Hematopoietic multipotent progenitor cell treated with erythropoietin and hydrocortisone succinate and interleukin-3 and kit ligand, for 17 days (in vitro differentiated cells): ENCODE measurements at regions not wholly inside any gene's neighbourhood (a gene's known extent, or its start where the extent isn't known, plus 50 kb on each side); places are given as distances from the start of the nearest gene placed in this dataset.

Experiments
- DNase-seq: peaks from one replicate; pipeline ENCODE4 v3.0.0-alpha.2; 2015; ENCODE audit warnings: low spot score

DNA sequence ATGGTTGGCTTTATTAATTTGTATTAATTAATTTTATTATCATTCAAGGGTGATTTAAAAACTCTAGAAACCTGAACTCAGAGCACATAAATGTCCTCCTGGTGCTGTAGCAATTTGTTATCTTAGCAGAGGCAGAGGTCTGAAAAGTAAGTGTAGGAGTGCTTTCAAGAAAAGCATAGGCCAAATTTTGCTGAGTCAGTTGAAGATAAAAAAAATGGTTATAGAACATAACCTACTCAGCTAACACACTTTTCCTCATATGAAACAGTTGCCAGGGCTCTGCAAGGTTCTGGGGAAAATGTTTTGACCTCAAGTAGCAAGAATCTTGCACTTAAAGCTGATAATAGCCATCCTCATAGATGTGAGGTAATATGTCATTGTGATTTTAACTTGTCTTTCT lies 53.5 kb upstream of the CHODL start:
- DNase-seq, result no peak

GRCh38 chr21:18178509-18178908 lies 66.1 kb upstream of the CHODL start:
- no peak for DNase-seq

GRCh38 chr21:18174370-18174769 lies 70.3 kb upstream of the CHODL start:
- DNase-seq, result no peak

DNA sequence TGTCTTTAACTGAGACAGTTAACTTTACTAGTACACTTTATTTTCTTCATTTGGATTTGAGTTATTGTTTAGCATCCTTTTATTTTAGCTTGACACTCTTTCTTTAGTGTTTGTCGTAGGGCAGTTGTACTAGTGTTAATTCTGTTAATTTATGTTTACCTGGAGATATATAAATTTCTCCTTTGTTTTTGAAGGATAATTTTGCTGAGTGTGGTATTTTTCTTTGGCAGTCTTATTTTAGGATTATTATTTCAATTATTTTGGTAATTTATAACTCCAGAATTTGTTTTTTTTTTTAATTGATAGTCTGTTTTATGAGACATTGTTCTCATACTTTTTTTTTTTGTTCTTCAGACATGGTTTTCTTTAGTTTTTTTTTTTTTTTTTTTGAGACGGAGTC lies 73.8 kb upstream of the CHODL start:
- no peak for DNase-seq

DNA sequence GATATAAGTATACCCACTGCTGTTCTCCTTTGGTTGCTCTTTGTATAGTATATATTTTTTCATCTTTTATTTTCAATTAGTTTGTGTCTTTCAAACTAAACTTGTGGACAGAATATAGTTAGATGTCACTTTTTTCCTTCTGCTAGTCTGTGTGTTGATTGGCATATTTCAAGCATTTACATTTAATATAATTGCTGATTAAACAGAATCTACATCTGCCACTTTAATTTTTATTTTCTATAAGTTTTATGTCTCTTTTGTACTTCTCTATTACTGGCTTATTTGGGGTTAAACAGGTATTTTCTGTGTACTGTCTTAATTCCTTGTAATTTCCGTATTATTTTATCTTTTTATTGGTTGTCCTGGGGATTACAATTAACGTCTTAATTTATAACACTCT lies 74.4 kb upstream of the CHODL start:
- no peak for DNase-seq

DNA sequence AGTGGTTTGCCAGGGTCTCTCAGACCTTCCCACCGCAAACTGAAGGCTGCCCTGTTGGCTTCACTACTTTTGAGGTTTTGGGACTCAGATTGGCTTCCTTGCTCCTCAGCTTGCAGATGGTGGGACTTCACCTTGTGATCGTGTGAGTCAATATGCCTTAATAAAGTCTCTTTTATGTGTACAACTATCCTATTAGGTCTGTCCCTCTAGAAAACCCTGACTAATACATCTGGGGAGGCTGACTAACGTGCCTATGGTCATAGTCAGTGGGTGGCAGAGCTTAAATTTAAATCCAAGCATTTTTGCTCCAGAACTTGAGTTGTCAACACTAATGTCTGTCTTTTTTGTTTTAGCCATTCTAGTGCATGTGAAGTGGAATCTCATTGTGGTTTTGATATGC lies 76.5 kb upstream of the CHODL start:
- no peak for DNase-seq

- no peak for DNase-seq
These were observed 79.7 kb upstream of the CHODL start for GRCh38 chr21:18164933-18165332.

GRCh38 chr21:18164483-18164882 lies 80.2 kb upstream of the CHODL start:
- no peak for DNase-seq

DNA sequence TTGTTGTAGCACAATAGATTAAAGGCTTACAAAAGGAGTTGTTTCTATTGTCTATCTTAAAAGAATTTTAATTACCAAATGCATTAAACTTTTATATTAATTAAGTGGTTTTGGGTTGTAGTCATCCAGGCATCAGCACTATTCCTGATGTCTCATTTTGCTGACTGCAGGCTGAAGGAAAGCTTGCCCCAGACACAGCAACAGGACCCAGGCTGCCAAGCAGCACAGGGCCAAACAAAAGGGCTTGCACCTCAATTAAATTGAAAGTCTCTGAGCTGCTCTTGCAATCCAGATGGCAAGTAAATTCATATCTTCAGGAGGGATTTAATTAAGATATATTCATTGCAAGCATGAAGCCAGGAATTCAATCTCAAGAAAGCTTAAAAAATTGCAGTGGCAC lies 80.7 kb upstream of the CHODL start:
- no peak for DNase-seq

- DNase-seq, result no peak
These were observed 82.8 kb upstream of the CHODL start for GRCh38 chr21:18161841-18162240.

DNA sequence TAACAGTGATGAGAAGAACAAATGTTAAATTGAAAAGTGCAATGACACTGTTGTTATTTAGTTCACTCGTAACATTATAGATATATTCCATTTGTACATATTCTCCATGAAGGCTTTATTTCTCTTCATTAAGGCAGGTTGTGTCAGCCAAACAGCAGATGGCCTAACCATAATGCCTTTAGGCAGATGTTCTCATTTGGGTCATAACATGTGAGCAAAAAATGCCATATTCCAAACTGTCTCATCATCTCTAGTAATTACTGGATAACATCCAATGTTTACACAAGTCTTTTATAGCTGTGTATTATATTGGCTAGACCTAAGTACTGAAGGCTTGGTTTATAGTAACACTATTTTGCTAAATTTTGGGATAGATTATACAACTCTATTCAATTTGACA lies 87.2 kb upstream of the CHODL start:
- DNase-seq, result no peak

DNA sequence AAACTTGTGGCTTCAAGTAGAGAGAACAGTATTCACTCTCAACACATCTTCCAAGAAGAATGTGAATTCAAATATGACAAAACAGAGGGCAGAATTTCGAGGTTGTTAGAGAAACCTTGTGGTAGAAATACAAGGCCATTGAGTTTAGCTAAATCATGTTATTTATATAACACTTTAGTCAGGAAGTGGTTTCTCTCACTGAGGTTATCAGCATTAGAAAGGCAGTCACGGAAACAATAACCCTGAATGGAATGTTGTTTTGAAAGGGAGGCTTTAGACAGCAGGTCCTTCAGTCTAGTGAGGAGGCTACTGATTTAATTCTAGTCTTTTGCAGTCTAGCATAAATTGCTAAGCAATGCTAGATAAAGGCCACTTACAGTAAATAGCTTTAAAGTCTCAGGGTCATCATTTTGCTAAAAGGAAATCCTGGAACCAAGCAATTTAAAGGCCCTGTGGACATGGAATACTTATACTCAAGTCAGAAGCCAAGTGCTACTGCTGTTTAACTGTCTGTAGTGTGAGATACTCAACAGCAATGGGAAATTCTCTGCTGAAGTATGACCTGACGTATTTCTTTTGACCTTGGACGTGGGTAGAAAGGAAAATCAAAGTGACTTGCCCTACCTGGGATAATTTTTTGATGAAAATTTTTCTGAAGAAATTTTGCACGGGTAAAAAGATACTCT lies 89.0 kb upstream of the CHODL start:
- no peak for DNase-seq

DNA sequence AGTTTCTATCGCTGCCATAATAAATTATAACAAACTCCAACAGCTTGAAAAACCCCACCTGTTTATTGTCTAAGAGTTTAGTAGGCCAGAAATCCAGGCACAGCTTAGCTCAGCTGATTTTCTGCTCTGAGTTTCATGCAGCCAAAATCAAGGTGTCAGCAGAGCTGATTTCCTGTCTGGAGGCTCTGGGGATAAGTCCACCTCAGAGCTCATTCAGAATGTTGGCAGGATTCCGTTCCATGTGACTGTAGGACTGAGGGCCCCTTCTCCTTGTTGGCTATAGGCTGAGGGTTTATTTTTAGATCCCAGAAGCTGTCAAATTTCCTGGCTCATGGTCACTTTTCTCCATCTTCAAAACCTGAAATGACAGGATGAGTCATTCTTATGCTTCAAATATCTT lies 91.6 kb upstream of the CHODL start:
- DNase-seq, result no peak

DNA sequence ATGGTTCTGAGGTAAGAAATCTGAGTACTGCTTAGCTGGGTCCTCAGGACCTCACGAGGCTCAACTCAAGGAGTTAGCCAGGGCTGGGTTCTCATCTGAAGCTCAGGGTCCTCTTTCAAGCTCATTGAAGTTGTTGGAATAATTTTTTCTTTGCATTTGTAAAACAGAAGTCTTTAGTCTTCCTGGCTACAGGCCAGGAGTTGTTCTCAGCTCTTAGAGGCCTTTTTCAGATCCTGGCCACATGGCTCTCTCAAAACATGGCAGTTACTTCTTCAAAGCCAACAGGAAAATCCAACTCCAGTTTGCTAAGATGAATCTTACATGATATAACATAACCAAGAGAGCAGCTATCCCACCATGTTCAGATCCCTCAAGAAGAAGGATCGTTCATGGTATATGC lies 92.3 kb upstream of the CHODL start:
- DNase-seq, result no peak

DNA sequence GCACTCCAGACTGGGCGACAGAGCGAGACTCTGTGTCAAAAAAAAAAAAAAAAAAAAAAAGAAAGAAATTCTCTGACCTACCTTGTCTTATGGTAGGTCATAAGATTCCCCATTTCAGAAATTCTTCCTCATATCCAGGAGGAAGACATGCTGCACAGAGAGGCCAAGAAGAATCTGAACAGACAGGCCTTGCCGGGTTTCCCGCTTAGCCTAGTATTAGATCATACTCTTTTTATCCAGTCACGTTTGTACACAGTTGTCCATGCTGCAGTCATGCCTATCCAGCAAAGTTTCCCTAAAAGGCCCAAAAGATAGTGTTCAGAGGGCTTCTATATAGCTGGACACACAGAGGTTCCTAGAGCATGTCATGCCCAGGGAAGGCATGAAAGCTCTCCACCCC lies 93.6 kb upstream of the CHODL start:
- DNase-seq, result no peak

DNA sequence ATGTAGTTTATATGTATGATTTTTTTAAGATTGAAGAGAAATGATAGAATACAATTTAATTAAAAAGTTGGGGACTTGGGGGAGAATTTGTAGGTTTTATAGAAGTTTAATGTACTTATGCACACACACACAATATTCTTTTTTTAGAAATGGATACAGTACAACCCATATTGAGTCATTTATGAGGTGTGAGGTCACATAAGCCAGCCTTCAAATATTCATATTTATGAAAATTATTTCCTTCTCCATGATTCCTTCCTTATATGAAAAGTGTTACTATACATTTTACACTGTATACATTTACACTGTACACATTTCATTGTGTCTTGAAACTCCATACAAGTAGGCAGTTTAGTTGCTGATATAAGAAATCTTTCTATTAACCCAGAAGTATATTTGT lies 96.2 kb upstream of the CHODL start:
- no peak for DNase-seq

GRCh38 chr21:18147678-18148077 lies 97.0 kb upstream of the CHODL start:
- DNase-seq, result no peak

GRCh38 chr21:18146820-18147219 lies 97.8 kb upstream of the CHODL start:
- DNase-seq, result no peak

DNA sequence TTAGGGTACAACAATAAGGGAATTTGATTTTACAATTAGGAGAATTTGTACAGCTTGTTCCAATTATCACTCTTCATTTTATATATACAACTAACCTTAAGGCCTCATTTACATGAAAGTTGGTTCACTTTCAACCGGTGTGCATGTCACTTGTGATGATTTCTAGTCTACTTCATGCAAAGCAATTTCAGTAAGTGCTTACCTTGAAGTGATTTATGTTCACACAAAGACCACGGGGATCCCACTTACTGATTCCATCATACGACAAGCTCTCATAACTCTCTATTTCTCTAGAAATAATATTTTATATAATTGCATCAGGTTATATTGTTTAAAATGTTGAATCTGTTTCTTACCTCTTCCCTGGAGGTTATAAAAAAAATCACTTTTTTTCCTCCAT lies 100.3 kb upstream of the CHODL start:
- DNase-seq, result no peak

DNA sequence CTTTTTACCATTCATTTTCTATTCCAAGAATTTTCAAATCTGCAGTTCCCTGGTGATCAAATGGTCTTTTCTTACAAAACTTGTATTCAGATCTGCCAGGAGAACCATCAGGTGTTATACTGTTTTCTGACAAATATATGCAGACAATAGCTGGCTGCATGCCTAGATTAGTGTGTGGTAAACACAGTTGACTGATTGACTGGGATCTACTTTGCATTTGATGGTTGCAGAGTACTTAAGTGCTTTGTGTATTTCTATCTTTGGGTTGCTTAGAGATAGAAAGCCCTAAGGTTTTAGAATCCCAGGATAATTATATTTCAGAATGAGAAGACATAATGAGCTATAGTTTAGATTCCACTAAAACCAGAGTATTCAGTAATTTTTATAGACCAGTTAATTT lies 102.0 kb upstream of the CHODL start:
- no peak for DNase-seq

GRCh38 chr21:18138507-18138906 lies 106.1 kb upstream of the CHODL start:
- no peak for DNase-seq

- DNase-seq, result no peak
These were observed 115.1 kb upstream of the CHODL start for GRCh38 chr21:18129526-18129925.

DNA sequence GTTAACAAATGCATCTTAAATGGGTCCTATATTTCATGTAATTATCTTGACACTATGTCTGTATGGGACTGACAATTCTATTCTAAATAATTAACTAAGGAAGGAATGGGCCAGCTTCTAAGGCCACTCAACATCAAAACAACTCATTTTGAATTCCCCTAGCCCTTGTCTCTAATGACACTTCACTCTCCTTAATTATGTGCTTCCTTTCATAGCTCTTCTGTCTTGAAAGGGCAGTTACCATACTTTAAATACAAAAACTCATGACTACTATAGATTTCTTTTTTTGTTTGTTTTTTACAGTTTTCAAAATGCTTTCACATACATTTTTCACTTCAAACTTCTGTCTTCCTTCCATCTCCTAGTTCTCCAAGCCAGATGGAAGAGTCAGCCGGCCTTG lies 126.1 kb upstream of the CHODL start:
- DNase-seq, result no peak

GRCh38 chr21:18117176-18117575 lies 127.5 kb upstream of the CHODL start:
- DNase-seq, result no peak

DNA sequence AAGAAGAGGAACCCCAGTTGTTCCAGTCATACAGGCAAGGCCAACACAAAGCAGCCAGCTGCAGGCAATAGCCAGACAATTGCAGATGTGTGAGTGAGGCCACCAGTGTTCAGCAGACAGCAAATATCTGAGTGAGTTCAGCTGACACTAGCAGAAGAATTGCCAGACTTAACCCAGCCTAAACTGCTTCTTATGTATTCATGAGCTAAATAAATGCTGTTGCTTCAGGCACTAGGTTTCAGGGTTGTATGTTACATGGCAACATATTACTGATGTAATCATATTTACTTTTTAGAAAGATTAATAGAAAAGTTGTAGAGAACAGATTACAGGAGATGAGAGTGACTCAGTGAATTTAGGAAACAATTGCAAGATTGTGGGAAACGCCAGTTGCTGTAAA lies 129.8 kb upstream of the CHODL start:
- DNase-seq, result no peak
